Transverse colon (tissue), 4 donors: ENCODE measurements at regions not wholly inside any gene's neighbourhood (a gene's known extent, or its start where the extent isn't known, plus 50 kb on each side); places are given as distances from the start of the nearest gene placed in this dataset.

Experiments
- DNase-seq: peaks from one replicate; pipeline ENCODE4 v3.0.0-alpha.2; 2019
- H3K27ac ChIP-seq, 4 donors: fragments of 200-600 bp; sonication (generic); 2 replicates each; pipeline ENCODE4 v1.5.1; 2016 to 2018; ENCODE audit warnings: inconsistent platforms in 4 of 4
- H3K27me3 ChIP-seq: fragments of 200-600 bp; sonication (generic); 2 replicates; pipeline ENCODE4 v1.5.1; 2017; ENCODE audit warnings: inconsistent platforms
- H3K36me3 ChIP-seq, 4 donors: fragments of 200-600 bp; sonication (generic); 2 replicates each; pipeline ENCODE4 v1.5.1; 2017 to 2019; ENCODE audit warnings: inconsistent platforms in 4 of 4
- H3K4me1 ChIP-seq, 4 donors: fragments of 200-600 bp; sonication (generic); 2 replicates each; pipeline ENCODE4 v1.5.1; 2017 to 2020; ENCODE audit warnings: inconsistent platforms in 4 of 4
- H3K4me3 ChIP-seq, 4 donors: fragments of 200-600 bp; sonication (generic); 1 replicate in 1 of 4; 2 replicates in 3 of 4; pipeline versions ENCODE4 v1.5.1 to v1.6.1; 2017 to 2019; ENCODE audit warnings: inconsistent platforms in 4 of 4
- H3K9me3 ChIP-seq, 2 donors: fragments of 200-600 bp; sonication (generic); 2 replicates each; pipeline ENCODE4 v1.5.1; 2017 to 2019; ENCODE audit warnings: inconsistent platforms in 2 of 2
- CTCF ChIP-seq, 5 experiments: fragments of 200-600 bp in 3 of 5; fragments of 450-650 bp in 2 of 5; sonication (generic) in 3 of 5; IDR thresholded peaks; 1 replicate in 2 of 5; 2 replicates in 3 of 5; pipeline ENCODE4 v1.5.1; 2016 to 2017; ENCODE audit warnings: antibody characterized with exemption in 5 of 5, inconsistent platforms in 3 of 5, mild to moderate bottlenecking in 2 of 5, moderate library complexity in 1 of 5
- EP300 ChIP-seq: sonication (generic); formaldehyde crosslinking; IDR thresholded peaks from one replicate; pipeline ENCODE4 v1.6.1; 2017; ENCODE audit warnings: antibody characterized with exemption, low read depth
- POLR2A ChIP-seq: fragments of 450-650 bp; IDR thresholded peaks from one replicate; pipeline ENCODE4 v1.6.1; 2016; ENCODE audit warnings: antibody characterized with exemption, mild to moderate bottlenecking, moderate library complexity
- POLR2AphosphoS5 ChIP-seq, 3 donors: sonication (generic); formaldehyde crosslinking; IDR thresholded peaks; one replicate each; pipeline ENCODE4 v1.6.1; 2016; ENCODE audit warnings: antibody characterized with exemption in 3 of 3
- WGBS, 2 donors: methylation state at CpG; one replicate each; pipeline ENCODE4 v1.1.5; 2018; ENCODE audit warnings: low coverage in 1 of 2; 5-methylcytosine and 5-hydroxymethylcytosine counted together
- in situ Hi-C, 4 donors: fragments of 200-750 bp; cut with MboI; loops; one replicate each; pipeline versions ENCODE4 v1.15.0 to v1.15.1; 2017; ENCODE audit warnings: low sequenced_read_pairs in 3 of 4, low pct_ligation_motif_present in 1 of 4, low pct_unique_long_range_greater_than_20kb in 1 of 4
- intact Hi-C: fragments of 100-400 bp; cut with DNase I; formaldehyde crosslinking; loops from one replicate; pipeline ENCODE4 v1.15.1; 2023; ENCODE audit warnings: low total_unique reads

GRCh38 chr11:91305402-91305801, 919.2 kb upstream of the FAT3 start:
- TF ChIP-seq CTCF (IDR thresholded peaks at IDR 0.05) (no peak), POLR2A (no peak)
- WGBS, 2 donors: 30 to 71% methylated on average over 1 to 2 of the region's 2 CpGs
- no peak for DNase-seq
- in situ Hi-C loops: no loop called here
- intact Hi-C loops: loop anchor here (5.0 kb wide), 1 partner anchor 1987 kb away; no protein-coding TSS in a partner anchor
- H3K27ac ChIP-seq: no peak overlapping the region
- H3K27me3 ChIP-seq: no peaks in the 10 kb centered on the region
- no peaks in the 10 kb centered on the region for H3K9me3 ChIP-seq
- no peaks in the 10 kb centered on the region for H3K4me1 ChIP-seq
- no peaks in the 10 kb centered on the region for H3K36me3 ChIP-seq
- H3K4me3 ChIP-seq: no peak overlapping the region

DNA sequence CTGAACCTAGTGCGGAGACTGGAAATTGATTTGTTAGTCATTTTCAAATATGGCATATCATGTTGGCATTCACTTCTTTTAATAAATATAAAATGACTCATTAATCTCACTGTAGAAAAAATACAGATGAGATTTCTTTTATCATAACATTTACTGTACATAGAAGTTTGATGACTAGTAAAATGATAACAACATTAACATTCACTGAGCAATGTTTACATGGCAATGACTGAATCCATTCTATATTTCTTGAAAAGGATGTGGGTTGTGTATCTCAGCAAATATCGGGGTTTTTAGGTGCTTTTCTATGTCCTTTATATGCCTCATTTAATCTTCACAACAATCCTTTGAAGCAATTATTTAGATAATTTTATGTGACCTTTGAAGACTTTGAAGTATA, 920.9 kb upstream of the FAT3 start:
- Histone ChIP-seq H3K4me1 (no peaks in the 10 kb centered on the region), H3K27ac (no peak overlapping the region), H3K4me3 (no peak overlapping the region), H3K9me3 (no peaks in the 10 kb centered on the region), H3K27me3 (no peaks in the 10 kb centered on the region), H3K36me3 (no peaks in the 10 kb centered on the region)
- in situ Hi-C loops: no loop called here
- intact Hi-C loops: no loop called here
- no peak for TF ChIP-seq POLR2AphosphoS5 (IDR thresholded peaks at IDR 0.05)
- no peak for TF ChIP-seq POLR2A
- TF ChIP-seq CTCF (IDR thresholded peaks at IDR 0.05): no peak
- TF ChIP-seq EP300: no peak
- 84 to 89% methylated on average over 2 of the region's 2 CpGs for WGBS, 2 donors
- no peak for DNase-seq

- H3K36me3 ChIP-seq: no peaks in the 10 kb centered on the region
- no peaks in the 10 kb centered on the region for H3K27me3 ChIP-seq
- no peaks in the 10 kb centered on the region for H3K9me3 ChIP-seq
- in situ Hi-C loops: no loop called here
- intact Hi-C loops: no loop called here
- H3K4me3 ChIP-seq: no peak overlapping the region
- 74 to 93% methylated on average over 1 of the region's 1 CpG for WGBS, 2 donors
- H3K27ac ChIP-seq: no peak overlapping the region
- DNase-seq: no peak
- no peaks in the 10 kb centered on the region for H3K4me1 ChIP-seq
- TF ChIP-seq POLR2AphosphoS5 (IDR thresholded peaks at IDR 0.05) (no peak), POLR2A (no peak), EP300 (no peak), CTCF (IDR thresholded peaks at IDR 0.05) (no peak)
These were observed 924.6 kb upstream of the FAT3 start for GRCh38 chr11:91299980-91300379.

DNA sequence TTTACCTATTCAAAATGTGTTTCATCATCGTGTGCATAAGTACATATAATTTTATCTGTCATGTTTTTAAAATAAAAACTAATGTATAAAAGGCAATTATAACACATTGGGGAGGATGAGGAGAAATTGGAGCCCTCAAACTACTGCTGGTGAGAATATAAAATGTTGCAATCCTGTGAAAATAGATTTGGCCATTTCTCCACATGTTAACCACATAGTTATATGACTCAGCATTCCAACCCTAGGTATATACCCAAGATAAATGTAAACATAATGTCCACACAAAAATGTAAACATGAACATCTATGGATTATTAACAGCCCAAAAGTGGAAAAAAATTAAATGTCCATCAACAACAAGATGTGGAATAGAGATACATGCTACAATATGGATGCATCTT, 928.0 kb upstream of the FAT3 start:
- intact Hi-C loops: no loop called here

More for the DNA sequence above, 928.0 kb upstream of the FAT3 start:
- Histone ChIP-seq H3K9me3 (no peaks in the 10 kb centered on the region), H3K4me3 (no peak overlapping the region), H3K4me1 (no peaks in the 10 kb centered on the region), H3K27me3 (no peaks in the 10 kb centered on the region), H3K27ac (no peak overlapping the region), H3K36me3 (no peaks in the 10 kb centered on the region)
- TF ChIP-seq POLR2AphosphoS5 (IDR thresholded peaks at IDR 0.05) (no peak), EP300 (no peak), POLR2A (no peak), CTCF (IDR thresholded peaks at IDR 0.05) (no peak)
- WGBS, 2 donors: 63 to 73% methylated on average over 1 of the region's 1 CpG
- in situ Hi-C loops: no loop called here
- no peak for DNase-seq
